Fibroblast of mammary gland (primary cell): ENCODE measurements at regions not wholly inside any gene's neighbourhood (a gene's known extent, or its start where the extent isn't known, plus 50 kb on each side); places are given as distances from the start of the nearest gene placed in this dataset.
A peak's percentile ranks its signal among the peaks of the same experiment; 100 is the strongest.
"Not testable (repeated sequence)": the region's sequence is repeated elsewhere in the genome, so short reads cannot be mapped to it uniquely, and the experiment has no call there.

Source experiments
- DNase-seq: peaks from one replicate; pipeline ENCODE4 v3.0.0-alpha.2; 2010; ENCODE audit warnings: low read depth
- H3K4me3 ChIP-seq: 2 replicates; pipeline ENCODE4 v1.5.1; 2011; ENCODE audit warnings: low read depth, mild to moderate bottlenecking, low read length, moderate library complexity; ENCODE audit not compliant: control insufficient read depth
- CTCF ChIP-seq: conservative IDR thresholded peaks from 2 replicates; pipeline ENCODE4 v1.5.1; 2011; ENCODE audit warnings: low read depth, low read length, inconsistent platforms; ENCODE audit not compliant: control insufficient read depth, insufficient read depth

DNA sequence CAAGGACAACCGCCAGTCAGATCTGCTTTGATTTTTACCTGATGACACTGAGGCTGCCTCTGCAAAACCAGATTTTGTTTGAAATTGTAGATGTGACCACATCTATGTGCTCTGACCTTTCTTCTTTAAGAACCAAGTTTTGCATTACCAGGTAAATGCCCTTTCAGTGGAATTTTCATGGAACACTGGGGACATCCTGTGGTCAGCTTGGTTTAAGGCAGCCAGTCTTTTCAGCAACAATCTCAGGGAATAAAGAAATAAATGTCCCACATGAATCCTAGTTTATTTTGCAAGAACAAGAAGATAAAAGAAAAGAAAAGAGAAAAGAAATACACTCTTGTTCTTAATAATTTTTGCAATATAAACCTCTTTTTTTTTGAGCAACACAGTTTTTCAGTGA lies 90.6 kb downstream of the POU3F3 start:
- no peak overlapping the region for H3K4me3 ChIP-seq
- DNase-seq, result peak; percentile 65
- TF ChIP-seq CTCF, result peak; percentile 73

DNA sequence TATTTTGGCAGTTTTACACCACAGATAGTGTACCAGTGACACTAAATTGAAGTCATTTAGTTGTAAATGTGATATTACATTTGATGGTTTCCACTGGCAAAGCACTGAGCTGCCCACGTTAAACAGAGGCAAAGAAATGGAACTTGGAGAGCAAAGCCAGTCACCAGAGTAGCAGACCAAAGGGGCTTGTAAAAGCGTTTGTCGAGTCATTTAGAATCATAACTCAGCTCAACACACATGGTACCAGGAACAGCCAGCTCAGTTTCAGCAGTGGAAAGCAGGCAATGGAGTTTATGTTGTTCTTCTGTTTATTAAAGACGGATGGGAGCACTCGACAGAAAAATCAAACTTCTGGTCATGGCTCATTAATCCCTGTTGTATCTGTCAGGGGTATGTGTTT lies 91.2 kb downstream of the POU3F3 start:
- H3K4me3 ChIP-seq, result no peak overlapping the region
- DNase-seq, result no peak
- TF ChIP-seq CTCF, result no peak

GRCh38 chr2:104945866-104946265 lies 92.0 kb downstream of the POU3F3 start:
- no peak for TF ChIP-seq CTCF
- no peak overlapping the region for H3K4me3 ChIP-seq
- no peak for DNase-seq

DNA sequence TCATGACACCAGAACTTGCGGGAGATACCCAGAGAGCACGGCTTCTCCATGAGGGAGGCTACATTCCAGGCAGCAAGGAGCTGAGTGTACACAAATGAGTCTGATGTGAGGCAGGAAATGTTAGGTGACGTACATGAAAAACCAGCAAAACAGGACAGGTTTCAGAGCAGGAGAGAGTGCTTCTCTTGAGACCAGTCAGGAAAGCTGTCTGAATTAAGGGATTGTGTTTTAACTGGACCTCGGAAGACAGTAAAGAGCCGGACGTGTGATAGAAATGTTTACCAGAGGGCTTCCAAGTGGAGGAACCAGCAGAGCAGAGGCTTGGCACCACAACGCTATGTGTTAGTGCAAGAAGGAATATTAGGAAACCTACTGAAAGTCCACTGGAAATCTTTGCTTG lies 90.4 kb upstream of the MRPS9 start:
- not testable (repeated sequence) for H3K4me3 ChIP-seq, DNase-seq

DNA sequence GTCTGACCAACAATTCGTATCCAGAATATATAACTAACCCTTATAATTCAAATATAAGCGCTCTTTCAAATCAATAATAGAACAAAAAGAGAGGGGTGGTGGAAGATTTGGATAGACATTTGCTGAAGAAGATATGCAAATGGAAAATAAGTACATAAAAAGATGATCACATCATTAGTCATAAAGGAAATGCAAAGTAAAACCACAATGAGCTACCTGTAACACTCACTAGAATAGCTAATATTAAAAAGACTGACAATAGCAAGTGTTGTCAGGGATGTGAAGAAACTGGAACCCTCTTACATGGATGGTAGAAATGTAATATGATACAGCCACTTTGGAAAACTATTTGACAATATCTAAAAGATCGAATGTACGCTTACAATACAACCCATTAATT lies 84.9 kb upstream of the MRPS9 start:
- no peak overlapping the region for H3K4me3 ChIP-seq
- no peak for TF ChIP-seq CTCF
- DNase-seq, result no peak

DNA sequence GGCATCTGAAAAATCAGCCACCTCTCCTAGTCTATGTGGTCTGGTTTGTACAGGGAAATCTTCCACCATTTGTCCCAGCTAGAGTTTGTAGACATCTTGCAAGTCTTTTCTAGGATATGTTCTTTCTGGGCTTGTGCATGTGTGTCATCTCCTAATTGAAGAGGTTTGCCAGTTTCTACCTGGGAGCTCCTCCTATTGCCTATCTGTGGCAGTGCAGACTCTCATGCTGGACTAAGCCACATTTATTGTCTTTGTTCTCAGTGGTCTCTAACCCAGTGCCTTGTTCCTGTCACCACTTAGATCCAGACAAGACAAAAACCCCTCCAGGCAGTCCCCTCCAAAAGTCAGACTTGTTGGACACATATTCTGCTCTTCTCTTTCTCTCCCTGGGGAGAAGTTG lies 72.0 kb upstream of the MRPS9 start:
- no peak for DNase-seq
- no peak for TF ChIP-seq CTCF
- no peak overlapping the region for H3K4me3 ChIP-seq

DNA sequence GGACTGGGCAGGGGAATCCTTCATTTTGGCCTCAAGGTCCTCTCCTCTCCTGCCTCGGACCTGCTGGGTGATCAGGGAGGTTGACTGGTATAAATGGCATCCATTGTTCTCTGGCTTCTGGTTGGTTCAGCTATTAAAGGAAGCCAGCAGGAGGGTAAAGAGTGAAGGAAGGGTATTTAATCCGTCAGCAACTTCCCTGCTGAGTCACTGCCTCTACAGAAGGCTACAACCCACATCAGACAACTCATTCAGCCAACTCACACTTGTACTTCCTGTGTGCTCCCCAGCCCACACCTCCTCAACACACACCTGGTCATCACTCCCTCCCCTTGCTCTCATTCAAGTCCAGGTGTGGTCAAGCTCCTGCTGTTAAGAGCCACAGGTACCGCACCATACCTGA lies 68.3 kb upstream of the MRPS9 start:
- no peak for TF ChIP-seq CTCF
- no peak for DNase-seq
- H3K4me3 ChIP-seq, result no peak overlapping the region

- no peak for TF ChIP-seq CTCF
- DNase-seq, result no peak
- H3K4me3 ChIP-seq, result no peak overlapping the region
These were observed 62.5 kb upstream of the MRPS9 start for GRCh38 chr2:104975371-104975770.
